Left lung (tissue), 4 donors: ENCODE measurements at regions not wholly inside any gene's neighbourhood (a gene's known extent, or its start where the extent isn't known, plus 50 kb on each side); places are given as distances from the start of the nearest gene placed in this dataset.
A peak's percentile ranks its signal among the peaks of the same experiment; 100 is the strongest.

Source experiments
- ATAC-seq: fragments of 200-7000 bp; cut with Tn5 transposase; one replicate; pipeline ENCODE4 v1.9.1; 2020; ENCODE audit warnings: moderate library complexity
- DNase-seq, 4 donors: peaks; one replicate each; pipeline ENCODE4 v3.0.0-alpha.2; 2013 to 2020
- H3K27ac ChIP-seq, 2 donors: fragments of 200-600 bp; sonication (generic) in 1 of 2; one replicate each; pipeline versions ENCODE4 v1.5.0 to v1.8.0; 2020 to 2021
- H3K27me3 ChIP-seq, 2 donors: fragments of 200-600 bp; sonication (generic) in 1 of 2; one replicate each; pipeline versions ENCODE4 v1.5.0 to v1.8.0; 2020 to 2021
- H3K36me3 ChIP-seq, 2 donors: fragments of 200-600 bp; sonication (generic) in 1 of 2; one replicate each; pipeline versions ENCODE4 v1.5.0 to v1.8.0; 2020 to 2021
- H3K4me1 ChIP-seq, 2 donors: fragments of 200-600 bp; one replicate each; pipeline ENCODE4 v1.8.0; 2021
- H3K4me3 ChIP-seq, 2 donors: fragments of 200-600 bp; sonication (generic) in 1 of 2; one replicate each; pipeline versions ENCODE4 v1.5.0 to v1.8.0; 2020 to 2021; ENCODE audit warnings: mild to moderate bottlenecking in 1 of 2
- H3K9me3 ChIP-seq, 2 donors: fragments of 200-600 bp; sonication (generic) in 1 of 2; one replicate each; pipeline versions ENCODE4 v1.5.0 to v1.8.0; 2020 to 2021
- CTCF ChIP-seq, 2 donors: fragments of 200-600 bp; sonication (generic) in 1 of 2; IDR thresholded peaks; one replicate each; pipeline versions ENCODE4 v1.5.0 to v1.8.0; 2021; ENCODE audit warnings: antibody characterized with exemption in 2 of 2
- intact Hi-C, 2 donors: fragments of 100-400 bp; cut with DNase I; formaldehyde crosslinking; loops; one replicate each; pipeline versions ENCODE4 v1.11.2 to v1.14.2; 2022
- donor health status: DM: no; HTN: yes; CAD: no.
- donor health status: DM: no; HTN: no; CAD: no.

- DNase-seq (no peak), ATAC-seq (no peak)
- intact Hi-C loops, result no loop called here
- Histone ChIP-seq H3K4me3 (no peak overlapping the region), H3K4me1 (no peaks in the 10 kb centered on the region), H3K36me3 (no peaks in the 10 kb centered on the region), H3K27ac (no peak overlapping the region), H3K9me3 (no peaks in the 10 kb centered on the region), H3K27me3 (no peaks in the 10 kb centered on the region)
- no peak for TF ChIP-seq CTCF (IDR thresholded peaks at IDR 0.05)
Measured at GRCh38 chr1:87612956-87613355, 284.3 kb downstream of the LMO4 start.

GRCh38 chr1:87615491-87615890 lies 286.8 kb downstream of the LMO4 start:
- ATAC-seq, result no peak
- no peaks in the 10 kb centered on the region for H3K36me3 ChIP-seq
- no peaks in the 10 kb centered on the region for H3K27me3 ChIP-seq
- H3K27ac ChIP-seq, result no peak overlapping the region
- peaks cover 0 to 8% of the 10 kb centered on the region in 2 donors for H3K9me3 ChIP-seq
- no peak overlapping the region for H3K4me3 ChIP-seq
- TF ChIP-seq CTCF (IDR thresholded peaks at IDR 0.05), result no peak
- intact Hi-C loops, result no loop called here
- no peaks in the 10 kb centered on the region for H3K4me1 ChIP-seq
- DNase-seq, result peak in 1 of 4 donors; percentile 28

- no peak overlapping the region for H3K4me3 ChIP-seq
- no peak for ATAC-seq
Measured at GRCh38 chr1:87615901-87616300, 287.2 kb downstream of the LMO4 start.

GRCh38 chr1:87620807-87621206 lies 292.1 kb downstream of the LMO4 start:
- Histone ChIP-seq H3K36me3 (no peaks in the 10 kb centered on the region), H3K27ac (no peak overlapping the region), H3K9me3 (peaks cover 0 to 8% of the 10 kb centered on the region in 2 donors), H3K4me1 (no peaks in the 10 kb centered on the region), H3K27me3 (no peaks in the 10 kb centered on the region), H3K4me3 (no peak overlapping the region)
- intact Hi-C loops, result no loop called here
- no peak for ATAC-seq
- no peak for TF ChIP-seq CTCF (IDR thresholded peaks at IDR 0.05)
- no peak for DNase-seq

More at GRCh38 chr1:87615901-87616300, 287.2 kb downstream of the LMO4 start:
- no peak overlapping the region for H3K27ac ChIP-seq
- no peaks in the 10 kb centered on the region for H3K4me1 ChIP-seq
- H3K27me3 ChIP-seq, result no peaks in the 10 kb centered on the region
- DNase-seq, result no peak
- no peak for TF ChIP-seq CTCF (IDR thresholded peaks at IDR 0.05)
- intact Hi-C loops, result no loop called here
- no peaks in the 10 kb centered on the region for H3K36me3 ChIP-seq
- H3K9me3 ChIP-seq, result peaks cover 0 to 8% of the 10 kb centered on the region in 2 donors

GRCh38 chr1:87629673-87630072 lies 301.0 kb downstream of the LMO4 start:
- H3K36me3 ChIP-seq, result no peaks in the 10 kb centered on the region
- no peak for DNase-seq
- no peak overlapping the region for H3K4me3 ChIP-seq
- no peaks in the 10 kb centered on the region for H3K27me3 ChIP-seq
- intact Hi-C loops, result no loop called here
- H3K27ac ChIP-seq, result no peak overlapping the region
- no peaks in the 10 kb centered on the region for H3K9me3 ChIP-seq
- no peak for TF ChIP-seq CTCF (IDR thresholded peaks at IDR 0.05)
- no peak for ATAC-seq
- no peaks in the 10 kb centered on the region for H3K4me1 ChIP-seq
